SU-DHL-6 (cell line): ENCODE measurements at regions not wholly inside any gene's neighbourhood (a gene's known extent, or its start where the extent isn't known, plus 50 kb on each side); places are given as distances from the start of the nearest gene placed in this dataset.

Experiments used
- CTCF ChIP-seq: fragments of 200-600 bp; sonication (generic); IDR thresholded peaks from one replicate; pipeline ENCODE4 v1.5.1; 2017; ENCODE audit warnings: antibody characterized with exemption, mild to moderate bottlenecking, low read length, moderate library complexity; ENCODE audit not compliant: insufficient read depth, poor library complexity, severe bottlenecking
- EZH2phosphoT487 ChIP-seq: fragments of 200-600 bp; sonication (generic), shearing (Covaris generic); conservative IDR thresholded peaks from 2 replicates; pipeline ENCODE4 v1.6.1; 2018; ENCODE audit warnings: mild to moderate bottlenecking, antibody characterized with exemption, low read length, moderate library complexity, mixed read lengths

- TF ChIP-seq EZH2phosphoT487 (no peak), CTCF (no peak)
Measured at GRCh38 chr7:142529591-142529990, 219.7 kb upstream of the PRSS1 start.
